Suprapubic skin (tissue), 3 donors: ENCODE measurements at regions not wholly inside any gene's neighbourhood (a gene's known extent, or its start where the extent isn't known, plus 50 kb on each side); places are given as distances from the start of the nearest gene placed in this dataset.

ENCODE experiments used
- CTCF ChIP-seq, 2 donors: fragments of 200-600 bp in 1 of 2; fragments of 450-650 bp in 1 of 2; sonication (generic) in 1 of 2; IDR thresholded peaks; one replicate each; pipeline ENCODE4 v1.5.1; 2016 to 2019; ENCODE audit warnings: antibody characterized with exemption in 2 of 2, mild to moderate bottlenecking in 1 of 2, moderate library complexity in 1 of 2
- EP300 ChIP-seq: sonication (generic); formaldehyde crosslinking; IDR thresholded peaks from one replicate; pipeline ENCODE4 v1.6.1; 2017; ENCODE audit warnings: antibody characterized with exemption
- POLR2A ChIP-seq, 2 donors: fragments of 450-650 bp; IDR thresholded peaks; one replicate each; pipeline ENCODE4 v1.6.1; 2017; ENCODE audit warnings: antibody characterized with exemption in 2 of 2, mild to moderate bottlenecking in 2 of 2, moderate library complexity in 2 of 2

- TF ChIP-seq CTCF (IDR thresholded peaks at IDR 0.05) (no peak), EP300 (no peak), POLR2A (IDR thresholded peaks at IDR 0.05) (no peak)
Measured at GRCh38 chr11:104322696-104323095, 158.7 kb upstream of the PDGFD start.
